ENCODE measurements at regions not wholly inside any gene's neighbourhood (a gene's known extent, or its start where the extent isn't known, plus 50 kb on each side); places are given as distances from the start of the nearest gene placed in this dataset.

DNA sequence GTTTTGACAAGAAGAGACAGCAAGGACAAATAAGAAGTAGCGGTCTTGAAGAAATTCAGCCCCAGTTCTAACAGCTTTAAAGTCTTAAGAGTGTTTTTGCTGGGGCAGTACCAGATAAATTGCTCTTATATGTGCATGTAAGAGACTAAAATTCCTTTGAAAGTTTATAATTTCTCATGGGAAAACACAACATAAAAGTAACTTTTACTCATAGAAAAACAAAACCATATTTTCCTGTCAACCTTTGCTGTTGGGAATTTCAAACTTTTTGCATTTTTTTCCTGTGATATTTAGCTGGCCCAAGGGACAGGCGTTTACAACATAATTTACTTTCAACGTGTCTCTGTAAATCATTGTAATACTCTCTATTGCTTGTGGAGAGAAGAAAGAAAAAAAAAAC lies 767.8 kb upstream of the ZEB2 start:
- Histone ChIP-seq H3K9me3 (no peaks in the 10 kb centered on the region), H3K36me3 (no peaks in the 10 kb centered on the region), H3K27me3 (no peaks in the 10 kb centered on the region), H3K4me1 (peaks cover 2% of the 10 kb centered on the region), H3K27ac (no peak overlapping the region), H3K4me3 (no peak overlapping the region)
- TF ChIP-seq, protein P1, sequence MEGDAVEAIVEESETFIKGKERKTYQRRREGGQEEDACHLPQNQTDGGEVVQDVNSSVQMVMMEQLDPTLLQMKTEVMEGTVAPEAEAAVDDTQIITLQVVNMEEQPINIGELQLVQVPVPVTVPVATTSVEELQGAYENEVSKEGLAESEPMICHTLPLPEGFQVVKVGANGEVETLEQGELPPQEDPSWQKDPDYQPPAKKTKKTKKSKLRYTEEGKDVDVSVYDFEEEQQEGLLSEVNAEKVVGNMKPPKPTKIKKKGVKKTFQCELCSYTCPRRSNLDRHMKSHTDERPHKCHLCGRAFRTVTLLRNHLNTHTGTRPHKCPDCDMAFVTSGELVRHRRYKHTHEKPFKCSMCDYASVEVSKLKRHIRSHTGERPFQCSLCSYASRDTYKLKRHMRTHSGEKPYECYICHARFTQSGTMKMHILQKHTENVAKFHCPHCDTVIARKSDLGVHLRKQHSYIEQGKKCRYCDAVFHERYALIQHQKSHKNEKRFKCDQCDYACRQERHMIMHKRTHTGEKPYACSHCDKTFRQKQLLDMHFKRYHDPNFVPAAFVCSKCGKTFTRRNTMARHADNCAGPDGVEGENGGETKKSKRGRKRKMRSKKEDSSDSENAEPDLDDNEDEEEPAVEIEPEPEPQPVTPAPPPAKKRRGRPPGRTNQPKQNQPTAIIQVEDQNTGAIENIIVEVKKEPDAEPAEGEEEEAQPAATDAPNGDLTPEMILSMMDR (IDR thresholded peaks at IDR 0.05) = no peak
- no peak for TF ChIP-seq POLR2AphosphoS5 (IDR thresholded peaks at IDR 0.05)
- TF ChIP-seq POLR2A (IDR thresholded peaks at IDR 0.05) = no peak
- TF ChIP-seq EP300 (IDR thresholded peaks at IDR 0.05) = no peak
- 43% methylated on average over 3 of the region's 3 CpGs for WGBS
- DNase-seq (ENCODE audit: low spot score in 2 of 2) = no peak

GRCh38 chr2:145286716-145287275 lies 766.9 kb upstream of the ZEB2 start:
- TF ChIP-seq EP300 (IDR thresholded peaks at IDR 0.05) = no peak
- TF ChIP-seq POLR2AphosphoS5 (IDR thresholded peaks at IDR 0.05) = no peak
- TF ChIP-seq POLR2A (IDR thresholded peaks at IDR 0.05) = no peak
- TF ChIP-seq, protein P1 (IDR thresholded peaks at IDR 0.05) = no peak
- Histone ChIP-seq H3K36me3 (no peaks in the 10 kb centered on the region), H3K4me3 (no peak overlapping the region), H3K27me3 (no peaks in the 10 kb centered on the region), H3K9me3 (no peaks in the 10 kb centered on the region), H3K27ac (no peak overlapping the region), H3K4me1 (peaks cover 2% of the 10 kb centered on the region)
- no peak for DNase-seq (ENCODE audit: low spot score in 2 of 2)
- WGBS = 61% methylated on average over 7 of the region's 7 CpGs

GRCh38 chr2:145284551-145284950 lies 764.6 kb upstream of the ZEB2 start:
- DNase-seq (ENCODE audit: low spot score in 2 of 2) = no peak
- Histone ChIP-seq H3K9me3 (no peaks in the 10 kb centered on the region), H3K4me1 (peaks cover 2% of the 10 kb centered on the region), H3K36me3 (no peaks in the 10 kb centered on the region), H3K27ac (no peak overlapping the region), H3K4me3 (no peak overlapping the region), H3K27me3 (no peaks in the 10 kb centered on the region)
- TF ChIP-seq POLR2A (IDR thresholded peaks at IDR 0.05) (no peak), POLR2AphosphoS5 (IDR thresholded peaks at IDR 0.05) (no peak), EP300 (IDR thresholded peaks at IDR 0.05) (no peak)
- TF ChIP-seq, protein P1 (IDR thresholded peaks at IDR 0.05) = no peak
- WGBS = 67% methylated on average over 5 of the region's 5 CpGs

GRCh38 chr2:145283131-145283530 lies 763.2 kb upstream of the ZEB2 start:
- DNase-seq (ENCODE audit: low spot score in 2 of 2) = no peak
- H3K36me3 ChIP-seq = no peaks in the 10 kb centered on the region
- no peak overlapping the region for H3K4me3 ChIP-seq
- H3K27ac ChIP-seq = no peak overlapping the region
- TF ChIP-seq, protein P1 (IDR thresholded peaks at IDR 0.05) = no peak
- H3K4me1 ChIP-seq = peaks cover 2% of the 10 kb centered on the region
- H3K9me3 ChIP-seq = no peaks in the 10 kb centered on the region
- whole genome bisulfite sequencing = 51% methylated on average over 1 of the region's 1 CpG
- no peaks in the 10 kb centered on the region for H3K27me3 ChIP-seq

DNA sequence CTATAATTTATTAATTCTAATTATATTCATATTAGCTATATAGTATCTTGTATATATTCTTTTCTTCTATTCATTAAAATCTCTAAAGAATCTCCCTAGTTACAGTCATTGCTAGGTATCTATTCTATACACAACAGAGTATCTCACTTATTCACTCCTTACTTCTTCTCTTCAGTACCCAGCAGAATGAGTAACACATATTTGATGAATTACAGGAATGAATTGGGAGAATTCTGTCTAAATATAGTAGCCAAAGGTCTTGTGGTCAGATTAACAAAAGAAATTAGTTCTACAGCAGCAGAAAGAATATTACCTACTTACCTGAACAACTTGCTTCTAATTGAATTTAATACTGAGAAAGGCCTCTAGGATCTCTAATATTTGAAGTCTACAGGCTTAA lies 758.0 kb upstream of the ZEB2 start:
- Histone ChIP-seq H3K4me3 (no peak overlapping the region), H3K27ac (no peak overlapping the region), H3K27me3 (no peaks in the 10 kb centered on the region), H3K9me3 (no peaks in the 10 kb centered on the region), H3K4me1 (no peaks in the 10 kb centered on the region), H3K36me3 (no peaks in the 10 kb centered on the region)
- DNase-seq (ENCODE audit: low spot score in 2 of 2) = no peak
- no peak for TF ChIP-seq POLR2A (IDR thresholded peaks at IDR 0.05)
- TF ChIP-seq EP300 (IDR thresholded peaks at IDR 0.05) = no peak
- TF ChIP-seq POLR2AphosphoS5 (IDR thresholded peaks at IDR 0.05) = no peak
- TF ChIP-seq, protein P1 (IDR thresholded peaks at IDR 0.05) = no peak

Measured in suprapubic skin (tissue), 4 donors.